ENCODE measurements at regions not wholly inside any gene's neighbourhood (a gene's known extent, or its start where the extent isn't known, plus 50 kb on each side); places are given as distances from the start of the nearest gene placed in this dataset.

DNA sequence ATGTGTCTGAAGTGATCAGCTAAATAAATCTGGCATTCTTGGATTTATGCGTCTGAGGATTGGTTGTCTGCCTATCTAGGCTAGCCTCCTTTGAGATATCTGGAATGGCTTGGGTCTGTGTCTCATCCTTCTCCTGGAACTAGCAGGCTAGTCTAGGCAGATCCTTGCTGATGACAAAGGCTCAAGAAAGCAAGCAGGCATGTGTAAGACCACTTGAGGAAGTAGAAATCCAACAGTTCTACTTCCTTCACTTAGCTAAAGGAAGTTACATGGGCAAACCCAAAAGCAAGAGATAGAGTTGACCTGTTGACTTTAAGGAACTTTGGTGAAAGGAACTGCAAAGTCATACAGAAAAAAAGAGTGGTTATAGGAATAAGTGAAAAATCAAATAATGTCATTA, 672.6 kb downstream of the MAFB start:
- TF ChIP-seq CTCF (IDR thresholded peaks at IDR 0.05; ENCODE audit: low read depth, low read length) = no peak
- no peak for TF ChIP-seq EZH2phosphoT487 (IDR thresholded peaks at IDR 0.05; ENCODE audit: low read depth)
